KMS-11 (cell line): ENCODE measurements at regions not wholly inside any gene's neighbourhood (a gene's known extent, or its start where the extent isn't known, plus 50 kb on each side); places are given as distances from the start of the nearest gene placed in this dataset.

Experiments
- H2AFZ ChIP-seq: fragments of 200-600 bp; sonication (generic); 2 replicates; pipeline ENCODE4 v1.6.1; 2016; ENCODE audit warnings: antibody characterized with exemption, mixed run types, low read depth
- H3K27ac ChIP-seq: fragments of 200-600 bp; sonication (generic); 2 replicates; pipeline ENCODE4 v1.6.1; 2016; ENCODE audit warnings: mild to moderate bottlenecking, mixed run types
- H3K27me3 ChIP-seq: fragments of 200-600 bp; sonication (generic); 2 replicates; pipeline ENCODE4 v1.6.1; 2017; ENCODE audit warnings: mild to moderate bottlenecking, low read depth, mixed run types, moderate library complexity; ENCODE audit not compliant: insufficient read depth
- H3K36me3 ChIP-seq: fragments of 200-600 bp; sonication (generic); 2 replicates; pipeline ENCODE4 v1.6.1; 2017; ENCODE audit warnings: mild to moderate bottlenecking, mixed run types; ENCODE audit not compliant: insufficient read depth
- H3K4me1 ChIP-seq: fragments of 200-600 bp; sonication (generic); 2 replicates; pipeline ENCODE4 v1.6.1; 2016; ENCODE audit warnings: mild to moderate bottlenecking, low read depth, mixed run types; ENCODE audit not compliant: poor library complexity, severe bottlenecking
- H3K4me2 ChIP-seq: fragments of 200-600 bp; sonication (generic); 2 replicates; pipeline ENCODE4 v1.7.0; 2016; ENCODE audit warnings: mild to moderate bottlenecking, mixed run types
- H3K4me3 ChIP-seq: fragments of 200-600 bp; sonication (generic); IDR thresholded peaks from 2 replicates; pipeline ENCODE4 v1.6.1; 2017; ENCODE audit warnings: low read depth, low read length, mixed read lengths; ENCODE audit not compliant: insufficient read depth
- H3K79me2 ChIP-seq: fragments of 200-600 bp; sonication (generic); 2 replicates; pipeline ENCODE4 v1.6.1; 2016; ENCODE audit warnings: low read depth, mixed run types; ENCODE audit not compliant: insufficient read depth
- H3K9ac ChIP-seq: fragments of 200-600 bp; sonication (generic); 2 replicates; pipeline ENCODE4 v1.6.1; 2016; ENCODE audit warnings: mild to moderate bottlenecking, mixed run types
- H4K20me1 ChIP-seq: fragments of 200-600 bp; sonication (generic); 2 replicates; pipeline ENCODE4 v1.6.1; 2016; ENCODE audit warnings: mild to moderate bottlenecking, mixed run types; ENCODE audit not compliant: insufficient read depth
- CTCF ChIP-seq: fragments of 200-600 bp; sonication (generic); conservative IDR thresholded peaks from 2 replicates; pipeline ENCODE4 v1.6.1; 2017; ENCODE audit warnings: low read depth, mild to moderate bottlenecking, antibody characterized with exemption, low read length, moderate library complexity, mixed read lengths

GRCh38 chr6:14883921-14884320, 361.9 kb upstream of the JARID2 start:
- no peaks in the 10 kb centered on the region for H3K4me1 ChIP-seq
- H4K20me1 ChIP-seq, result no peaks in the 10 kb centered on the region
- H3K36me3 ChIP-seq, result no peaks in the 10 kb centered on the region
- H3K9ac ChIP-seq, result no peak overlapping the region
- H2AFZ ChIP-seq, result no peak overlapping the region
- H3K27me3 ChIP-seq, result no peaks in the 10 kb centered on the region
- no peak overlapping the region for H3K27ac ChIP-seq
- H3K4me3 ChIP-seq, result no peak overlapping the region
- H3K79me2 ChIP-seq, result no peaks in the 10 kb centered on the region
- no peak for TF ChIP-seq CTCF
- H3K4me2 ChIP-seq, result no peak overlapping the region

DNA sequence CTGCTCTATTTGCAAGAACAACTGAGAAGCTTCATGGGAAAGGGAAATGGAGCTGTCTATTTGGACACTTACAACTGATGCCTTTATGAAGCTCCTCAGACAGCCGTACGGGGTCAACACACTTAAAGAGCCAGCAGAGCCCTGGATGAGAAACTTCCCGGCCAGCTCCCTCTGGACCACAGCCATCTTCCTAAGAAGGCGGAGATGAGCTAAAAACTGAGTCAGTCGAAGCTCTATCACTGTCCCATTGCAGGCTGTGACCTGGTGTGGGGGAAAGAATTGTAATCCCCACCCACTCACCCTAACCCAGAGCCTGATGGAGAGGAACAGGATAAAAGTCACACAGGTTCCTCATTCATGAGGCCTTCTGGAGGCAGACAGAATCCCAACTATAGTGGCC, 360.4 kb upstream of the JARID2 start:
- Histone ChIP-seq H3K4me2 (no peak overlapping the region), H4K20me1 (no peaks in the 10 kb centered on the region), H3K27ac (no peak overlapping the region), H3K79me2 (no peaks in the 10 kb centered on the region), H3K27me3 (no peaks in the 10 kb centered on the region), H3K4me1 (no peaks in the 10 kb centered on the region), H3K4me3 (no peak overlapping the region), H3K9ac (no peak overlapping the region), H2AFZ (no peak overlapping the region), H3K36me3 (no peaks in the 10 kb centered on the region)
- no peak for TF ChIP-seq CTCF

- H3K27me3 ChIP-seq, result no peaks in the 10 kb centered on the region
- H3K4me3 ChIP-seq, result no peak overlapping the region
- TF ChIP-seq CTCF, result no peak
- H3K36me3 ChIP-seq, result no peaks in the 10 kb centered on the region
- no peak overlapping the region for H3K27ac ChIP-seq
- H4K20me1 ChIP-seq, result no peaks in the 10 kb centered on the region
- H3K4me2 ChIP-seq, result no peak overlapping the region
- no peak overlapping the region for H3K9ac ChIP-seq
- no peak overlapping the region for H2AFZ ChIP-seq
- no peaks in the 10 kb centered on the region for H3K79me2 ChIP-seq
- H3K4me1 ChIP-seq, result no peaks in the 10 kb centered on the region
These were observed 358.7 kb upstream of the JARID2 start for GRCh38 chr6:14887181-14887580.

GRCh38 chr6:14887986-14888574, 357.8 kb upstream of the JARID2 start:
- H3K36me3 ChIP-seq, result no peaks in the 10 kb centered on the region
- H3K27ac ChIP-seq, result no peak overlapping the region
- H3K4me3 ChIP-seq, result no peak overlapping the region
- no peak overlapping the region for H2AFZ ChIP-seq
- no peaks in the 10 kb centered on the region for H3K27me3 ChIP-seq
- no peaks in the 10 kb centered on the region for H3K79me2 ChIP-seq
- H3K9ac ChIP-seq, result no peak overlapping the region
- no peak overlapping the region for H3K4me2 ChIP-seq
- TF ChIP-seq CTCF, result no peak
- H4K20me1 ChIP-seq, result no peaks in the 10 kb centered on the region
- no peaks in the 10 kb centered on the region for H3K4me1 ChIP-seq
